GM19023 (cell line): ENCODE measurements at regions not wholly inside any gene's neighbourhood (a gene's known extent, or its start where the extent isn't known, plus 50 kb on each side); places are given as distances from the start of the nearest gene placed in this dataset.

Source experiments
- ATAC-seq: cut with Tn5 transposase; IDR thresholded peaks from one replicate; pipeline ENCODE4 v1.9.1; 2021; ENCODE audit warnings: mild to moderate bottlenecking, moderate library complexity; ENCODE audit not compliant: unreplicated experiment

DNA sequence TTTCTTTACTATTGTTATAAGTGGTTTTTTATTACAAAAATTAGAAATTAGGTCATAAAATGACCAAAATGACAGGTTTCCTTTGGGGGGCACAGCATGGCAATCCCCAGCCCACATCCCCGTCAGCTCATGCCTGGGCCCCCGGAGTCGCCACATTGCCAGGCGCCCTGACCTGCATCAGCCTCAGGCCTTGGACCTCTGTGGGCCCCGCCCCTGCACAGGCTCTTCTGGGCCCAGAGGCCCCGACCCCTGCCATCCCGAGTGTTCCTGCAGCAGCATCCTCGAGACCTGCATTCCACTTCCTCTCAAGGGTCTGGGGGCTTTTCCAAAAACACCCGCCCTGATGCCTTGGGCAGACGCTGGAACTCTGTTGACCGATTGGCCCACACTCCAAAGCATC lies 391.1 kb upstream of the MGMT start:
- ATAC-seq = no peak

DNA sequence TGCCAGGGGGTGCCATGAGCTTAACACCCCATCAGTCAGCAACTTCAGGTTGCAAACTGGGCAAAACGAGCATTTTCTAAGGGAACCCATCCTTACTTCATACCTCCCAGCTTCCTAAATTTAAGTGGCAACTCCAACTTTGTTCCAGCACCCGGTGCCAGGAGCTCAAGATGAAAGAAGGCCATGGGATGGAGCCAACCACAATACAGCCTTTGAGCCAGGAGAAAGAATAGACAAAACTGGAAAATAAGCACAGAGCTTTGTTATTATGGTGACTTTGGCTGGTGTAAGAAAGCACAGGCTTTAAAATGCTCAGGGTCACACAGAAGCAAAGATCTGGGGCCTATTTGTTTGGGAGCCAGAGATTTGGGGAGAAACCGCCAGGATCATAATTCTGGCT lies 388.7 kb upstream of the MGMT start:
- ATAC-seq = no peak

DNA sequence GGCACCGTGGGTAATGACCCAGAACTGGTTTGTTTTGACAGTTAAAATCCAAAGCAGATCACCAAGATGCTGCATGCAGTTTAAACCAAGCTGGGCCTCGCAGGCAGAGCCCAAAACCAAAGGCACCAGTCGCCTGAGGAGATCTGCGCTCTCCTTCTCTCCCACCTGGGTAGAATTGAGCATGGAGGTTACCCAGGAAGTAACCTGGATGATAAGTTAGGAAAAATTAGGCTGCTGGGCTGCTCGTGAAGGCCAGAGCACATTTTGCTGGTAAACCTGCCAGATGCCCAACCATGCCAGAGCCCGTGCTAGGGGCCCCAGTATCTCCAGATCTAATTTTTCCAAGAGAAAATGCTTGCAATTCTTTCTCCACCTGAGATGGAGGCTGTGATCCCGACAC lies 388.3 kb upstream of the MGMT start:
- ATAC-seq = no peak

DNA sequence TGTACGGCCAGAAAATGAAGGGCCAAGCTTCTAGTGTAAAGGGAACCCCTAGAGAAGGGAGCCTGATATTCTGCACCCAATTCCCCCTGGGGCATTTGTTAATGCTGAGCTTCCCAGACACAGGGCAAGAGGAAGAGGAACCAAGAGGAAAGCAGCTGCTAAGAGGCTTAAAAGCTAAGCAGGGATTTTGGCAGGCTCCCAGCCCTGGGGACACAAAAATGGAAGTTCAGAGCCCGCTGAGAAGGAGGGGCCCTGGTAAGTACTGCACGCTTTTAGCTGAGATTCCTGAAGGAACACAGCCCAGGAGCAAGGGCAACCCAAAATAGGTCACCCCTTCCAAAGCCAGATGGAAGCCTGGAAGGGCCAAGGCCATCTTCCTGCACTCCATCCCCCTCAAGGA lies 387.3 kb upstream of the MGMT start:
- no peak for ATAC-seq

DNA sequence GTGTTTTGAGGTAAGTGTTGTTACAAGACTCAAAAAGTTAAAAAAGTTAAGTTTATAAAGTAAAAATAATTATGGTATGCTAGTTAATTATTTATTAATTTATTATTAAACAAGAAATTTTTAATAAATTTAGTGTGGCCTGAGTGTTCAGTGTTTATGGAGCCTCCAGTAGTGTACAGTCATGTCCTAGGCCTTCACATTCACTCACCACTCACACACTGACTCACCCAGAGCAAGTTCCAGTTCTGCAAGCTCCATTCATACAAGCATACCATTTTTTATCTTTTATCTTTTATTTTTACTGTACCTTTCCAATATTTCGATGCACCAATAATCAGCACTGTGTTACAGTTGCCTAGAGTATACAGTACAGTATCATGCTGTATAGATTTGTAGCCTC lies 381.2 kb upstream of the MGMT start:
- ATAC-seq = no peak

- ATAC-seq = no peak
These were observed 377.7 kb upstream of the MGMT start for GRCh38 chr10:129089341-129089740.

- no peak for ATAC-seq
These were observed 376.9 kb upstream of the MGMT start for GRCh38 chr10:129090165-129090564.

- ATAC-seq = no peak
These were observed 376.2 kb upstream of the MGMT start for GRCh38 chr10:129090618-129091366.

GRCh38 chr10:129093641-129094040 lies 373.4 kb upstream of the MGMT start:
- no peak for ATAC-seq

GRCh38 chr10:129094233-129094632 lies 372.8 kb upstream of the MGMT start:
- ATAC-seq = no peak

GRCh38 chr10:129094861-129095260 lies 372.2 kb upstream of the MGMT start:
- ATAC-seq = no peak

DNA sequence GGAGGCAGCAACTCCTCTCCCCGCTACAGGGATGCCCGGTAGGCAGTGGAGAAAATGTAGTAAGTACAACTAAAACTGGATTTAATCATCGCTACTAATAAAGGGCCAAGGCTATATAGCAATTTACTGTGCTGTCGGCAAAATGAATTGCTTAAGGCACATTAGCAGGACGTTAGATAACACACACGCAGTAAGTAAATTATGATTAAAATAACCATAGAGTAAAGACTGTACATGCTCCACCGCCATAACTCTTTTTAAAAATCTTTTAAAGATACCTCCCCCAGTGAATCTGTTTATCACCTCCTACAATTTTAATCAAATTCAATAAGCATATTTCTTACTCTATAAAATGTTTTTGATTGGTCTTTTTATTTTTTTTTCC lies 371.4 kb upstream of the MGMT start:
- no peak for ATAC-seq

DNA sequence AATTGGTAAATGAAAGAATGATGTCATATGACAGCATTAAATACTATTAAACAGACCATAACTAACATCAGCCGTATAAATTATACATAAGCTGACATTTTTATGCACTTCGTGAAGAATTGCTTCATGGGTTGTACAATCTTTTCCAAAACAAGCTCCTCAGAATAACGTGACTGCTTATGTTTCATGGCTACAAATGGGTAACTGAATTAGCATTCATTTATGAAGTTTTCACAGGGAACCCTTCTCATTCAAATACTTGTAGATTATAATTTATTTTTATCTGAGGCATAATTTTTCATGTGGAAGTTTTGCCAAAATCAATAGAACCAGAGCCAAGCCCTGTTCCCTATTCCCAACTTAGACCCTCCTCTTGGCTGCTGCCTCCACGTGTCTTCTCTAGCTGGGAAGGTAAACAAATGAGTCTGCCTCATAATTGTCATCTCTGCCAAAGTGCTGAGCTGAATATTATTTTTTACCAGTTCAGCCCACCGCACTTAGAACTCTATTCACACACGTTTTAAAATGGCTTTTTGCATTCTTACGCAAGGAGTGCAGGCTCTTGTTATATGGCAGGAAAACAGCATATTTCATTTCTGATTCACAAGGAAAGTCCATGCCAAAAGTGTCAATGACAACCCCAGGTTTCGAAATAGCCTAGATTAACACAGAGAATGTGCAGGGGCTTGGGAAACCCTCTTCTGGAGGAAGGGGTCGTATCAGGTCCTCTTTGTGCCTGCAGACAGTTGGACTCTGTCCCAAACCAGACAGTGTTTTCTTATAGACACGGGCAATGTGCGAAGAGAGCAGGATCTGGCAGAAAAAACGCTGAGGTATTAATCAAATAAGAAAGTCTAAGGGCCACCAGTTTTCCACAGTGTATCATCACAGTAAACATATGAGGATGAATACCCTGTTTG lies 370.7 kb upstream of the MGMT start:
- ATAC-seq = no peak

DNA sequence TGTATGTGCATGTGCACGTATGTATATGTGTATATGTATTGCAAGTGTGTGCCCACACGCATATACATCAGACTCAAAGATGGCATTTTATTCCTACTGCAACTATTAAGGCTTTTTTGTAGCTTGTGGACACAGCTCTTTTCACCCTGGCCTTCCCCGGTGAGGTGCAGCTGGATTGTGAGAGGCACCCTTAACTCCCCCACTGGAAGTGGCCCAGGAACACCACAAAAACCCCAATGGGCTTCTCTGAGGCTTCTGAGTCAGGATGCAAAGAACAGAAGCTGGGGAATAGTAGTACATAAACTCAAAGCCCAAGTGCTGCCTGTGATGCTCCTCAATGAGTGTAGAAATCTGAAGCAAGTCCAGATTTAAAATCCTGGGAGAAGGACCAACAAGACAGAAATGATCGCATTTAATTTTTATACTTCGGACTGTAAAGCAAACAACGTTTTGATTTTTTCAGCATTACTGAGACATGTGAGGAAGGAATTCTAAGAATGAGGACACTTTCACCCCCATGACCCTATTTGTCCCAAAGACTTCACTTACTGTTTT lies 369.2 kb upstream of the MGMT start:
- no peak for ATAC-seq

- no peak for ATAC-seq
These were observed 368.5 kb upstream of the MGMT start for GRCh38 chr10:129098517-129098916.

DNA sequence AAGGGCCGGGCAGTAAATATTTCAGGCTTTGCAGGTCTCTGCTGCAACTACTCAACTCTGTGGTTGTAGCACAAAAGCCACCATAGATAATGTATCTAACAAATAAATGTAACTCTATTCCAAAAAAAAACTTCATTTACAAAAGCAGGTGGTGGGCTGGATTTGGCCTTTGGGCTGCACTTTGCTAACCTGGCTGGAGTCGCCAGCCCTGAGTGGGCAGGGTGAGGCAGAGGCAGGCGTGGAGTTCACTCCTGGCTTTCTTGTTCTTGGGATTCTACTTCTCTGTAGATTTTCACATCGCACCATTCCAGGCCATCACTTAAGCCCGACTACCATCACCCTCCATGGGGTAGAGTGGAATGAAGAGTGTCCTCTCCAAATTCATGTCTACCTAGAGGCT lies 367.6 kb upstream of the MGMT start:
- no peak for ATAC-seq

DNA sequence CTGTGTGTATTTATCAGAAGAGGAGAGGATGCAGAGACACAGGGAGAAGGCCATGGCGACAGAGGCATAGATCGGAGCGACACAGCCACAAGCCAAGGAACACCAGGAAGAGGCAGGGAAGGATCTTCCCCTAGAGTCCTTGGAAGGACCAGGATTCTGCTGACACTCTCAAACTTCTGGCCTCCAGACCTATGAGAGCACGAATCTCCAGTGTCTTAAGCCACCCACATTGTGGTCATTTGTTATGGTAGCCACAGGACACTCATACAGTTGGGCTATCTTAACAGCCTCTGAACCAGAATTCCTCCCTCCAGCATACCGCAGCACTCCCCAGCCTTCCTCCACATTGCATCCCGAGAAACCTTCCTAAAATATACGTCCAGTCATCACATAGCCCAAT lies 367.0 kb upstream of the MGMT start:
- ATAC-seq = no peak

DNA sequence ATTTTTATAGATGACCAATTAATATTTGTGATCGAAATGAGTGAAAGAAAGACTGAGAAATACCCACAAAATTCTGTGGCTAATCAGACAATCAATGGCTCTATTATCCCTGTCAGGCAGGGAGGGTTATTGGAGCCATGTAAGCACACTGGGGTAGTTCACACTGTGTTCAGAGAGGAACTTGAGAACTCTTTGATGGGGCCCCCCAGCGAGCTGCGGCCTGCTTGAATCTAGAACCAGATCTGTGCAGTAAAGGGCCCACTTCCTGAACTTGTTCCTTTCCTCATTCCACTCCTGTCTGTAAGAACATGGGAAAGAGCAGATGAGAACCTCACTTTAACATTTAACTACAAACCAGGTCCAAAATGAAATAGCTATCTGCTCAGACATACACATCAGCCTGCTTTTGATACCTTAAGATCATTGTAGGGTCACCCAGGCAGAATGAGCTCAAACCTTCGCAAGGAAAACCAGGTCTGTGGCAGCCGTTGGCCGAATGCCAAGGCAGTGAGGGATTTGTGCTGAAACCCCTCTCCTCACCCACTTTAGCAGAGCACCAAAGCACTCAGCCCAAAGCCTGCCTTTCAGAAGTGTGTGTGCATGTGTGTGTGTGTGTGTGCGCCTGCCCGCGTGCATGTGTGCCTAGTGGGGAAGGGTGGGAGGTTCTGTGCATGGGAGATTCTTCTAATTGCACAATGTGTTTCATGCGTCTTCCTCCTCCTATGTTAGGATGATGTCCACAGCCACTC lies 365.6 kb upstream of the MGMT start:
- no peak for ATAC-seq

DNA sequence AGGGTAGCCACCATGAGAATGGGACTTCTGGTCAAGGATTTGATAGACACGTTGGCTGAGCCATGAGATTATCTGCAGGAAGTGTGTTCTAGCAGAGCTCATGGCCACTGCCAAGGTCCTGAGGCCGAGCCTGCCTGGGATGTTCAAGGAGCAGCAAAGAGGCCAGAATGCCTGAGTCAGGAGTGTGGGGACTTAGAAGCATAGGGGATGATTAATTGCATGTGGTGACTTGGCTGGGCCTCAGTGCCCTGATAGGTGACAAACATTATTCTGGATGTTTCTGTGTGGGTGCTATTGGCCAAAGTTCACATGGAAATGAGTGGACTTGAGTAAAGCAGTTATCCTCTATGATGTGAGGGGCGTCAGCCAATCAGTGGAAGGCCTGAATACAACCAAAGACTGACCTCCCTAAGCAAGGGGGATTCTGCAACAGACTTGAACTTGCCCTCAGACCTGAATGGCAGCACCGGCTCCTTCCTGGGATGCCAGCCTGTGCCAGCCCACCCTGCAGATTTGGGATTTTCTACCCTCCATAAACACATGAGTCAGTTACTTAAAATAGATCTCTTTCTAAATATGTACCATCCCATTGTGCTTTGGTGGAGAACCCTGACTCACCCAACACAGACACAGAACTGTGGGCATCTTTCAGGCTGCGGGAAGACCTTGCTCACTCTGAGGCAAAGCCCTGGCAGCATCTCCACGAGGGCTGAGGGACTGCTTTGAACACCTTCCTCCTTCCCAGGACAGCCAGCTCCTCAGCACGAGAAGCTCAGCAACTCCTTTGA lies 363.9 kb upstream of the MGMT start:
- ATAC-seq = no peak

DNA sequence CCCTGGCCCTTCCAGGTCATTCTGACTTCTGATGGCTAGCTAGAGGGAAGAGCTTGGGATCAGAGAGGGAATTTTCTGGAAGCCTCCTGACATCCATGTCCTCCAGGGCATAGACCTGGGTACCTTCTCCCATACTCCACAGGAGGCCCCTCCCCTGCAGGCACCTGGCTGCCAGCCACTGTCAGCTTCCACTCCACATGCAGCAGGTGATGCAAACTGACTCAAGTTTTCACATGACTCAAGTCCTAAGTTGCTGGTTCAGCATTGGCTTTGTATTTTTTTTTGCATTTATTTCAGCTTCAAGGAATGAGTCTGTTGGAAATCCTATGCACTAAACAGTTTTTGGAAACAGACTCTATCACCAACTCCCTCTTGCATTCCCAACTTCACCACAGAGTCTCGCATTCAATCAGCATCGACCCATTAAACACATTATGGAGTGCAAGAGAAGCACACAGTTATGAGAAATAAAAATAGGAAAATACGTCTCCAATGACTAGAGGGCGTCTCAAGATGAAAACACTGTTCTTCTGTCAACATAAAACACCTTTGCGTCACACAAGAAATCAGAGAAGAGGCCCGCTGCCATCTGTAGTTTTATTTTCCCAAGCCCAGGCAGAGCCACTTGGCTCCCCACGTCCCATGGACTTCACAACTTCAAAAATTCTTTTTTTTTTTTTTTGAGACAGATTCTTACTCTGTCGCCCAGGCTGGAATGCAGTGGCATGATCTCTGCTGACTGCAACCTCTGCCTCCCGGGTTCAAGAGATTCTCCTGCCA lies 362.6 kb upstream of the MGMT start:
- ATAC-seq = no peak
